ENCODE measurements at regions not wholly inside any gene's neighbourhood (a gene's known extent, or its start where the extent isn't known, plus 50 kb on each side); places are given as distances from the start of the nearest gene placed in this dataset.

DNA sequence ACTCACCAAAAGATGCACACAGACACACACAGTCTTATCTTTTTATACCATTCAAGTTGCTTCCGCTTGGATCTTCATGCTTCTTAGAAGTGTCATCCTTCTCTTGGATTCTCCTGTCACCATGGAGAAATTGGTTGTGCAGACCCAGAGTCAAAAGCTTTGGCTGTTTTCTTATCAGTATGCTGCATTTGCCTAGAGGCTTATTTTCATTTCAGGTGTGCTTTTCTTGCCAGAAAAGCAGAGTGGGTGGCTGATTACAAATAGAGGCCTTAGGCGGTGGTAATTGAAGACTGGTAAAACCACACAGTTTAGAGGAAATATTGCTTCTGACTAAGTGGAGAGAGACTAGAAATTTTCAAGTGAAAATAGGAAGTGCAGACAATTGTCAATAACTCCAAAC, 70.2 kb upstream of the TLE4 start:
- no peak for DNase-seq

DNA sequence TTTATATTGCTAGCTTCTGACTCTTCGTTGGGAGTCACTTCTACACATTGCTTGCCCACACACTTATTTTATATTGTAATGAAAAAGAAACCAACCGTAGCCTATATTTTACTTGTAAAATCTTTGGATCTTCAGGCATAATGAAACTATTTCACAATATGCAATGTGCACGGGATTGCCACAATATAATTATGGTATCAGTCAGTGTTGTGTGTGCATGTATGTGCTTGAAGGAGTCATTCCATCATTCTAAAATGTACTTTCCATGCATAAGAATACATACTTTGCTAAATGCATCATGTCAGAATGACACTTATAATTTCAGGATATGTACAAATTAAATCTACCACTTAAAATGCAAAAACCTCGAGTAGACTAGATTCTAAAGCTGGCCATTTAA, 64.0 kb upstream of the TLE4 start:
- DNase-seq, result no peak

DNA sequence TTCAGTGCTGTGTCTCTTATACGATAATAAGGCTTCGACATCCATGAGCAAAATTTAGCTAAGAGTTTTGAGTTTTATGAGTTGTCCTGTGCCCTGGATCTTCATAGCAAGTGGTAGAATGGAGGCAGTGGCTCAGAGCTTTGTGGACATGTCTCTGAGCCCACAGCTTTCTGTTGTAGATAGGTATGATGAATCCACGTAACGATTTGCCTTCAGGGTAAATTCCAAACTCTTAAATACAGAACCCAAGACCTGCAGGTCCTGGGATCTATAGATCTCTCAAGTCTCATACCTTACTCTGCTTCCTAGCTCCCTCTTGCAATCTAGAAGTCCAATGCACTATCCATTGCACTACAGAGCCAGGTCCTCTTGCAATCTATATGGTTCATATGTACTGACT, 59.5 kb upstream of the TLE4 start:
- no peak for DNase-seq

All from activated CD4-positive, alpha-beta T cell treated with anti-CD3 and anti-CD28 coated beads, Interleukin-10, Interleukin-2, amounts not matched to agents 100 ng/mL and 50 ng/mL, durations not matched to agents 16 hours and 8 hours (primary cell).